ENCODE measurements at regions not wholly inside any gene's neighbourhood (a gene's known extent, or its start where the extent isn't known, plus 50 kb on each side); places are given as distances from the start of the nearest gene placed in this dataset.

- in situ Hi-C loops (cut with HindIII; ENCODE audit: low pct_ligation_motif_present, low sequenced_read_pairs) = no loop called here
- no peak overlapping the region for H3K4me3 ChIP-seq (ENCODE audit: low read depth, low read length)
- DNase-seq = no peak
Observed at GRCh38 chr11:29032384-29033149, 924.4 kb downstream of the METTL15 start.

GRCh38 chr11:29029452-29029851, 921.3 kb downstream of the METTL15 start:
- H3K4me3 ChIP-seq (ENCODE audit: low read depth, low read length) = no peak overlapping the region
- no peaks in the 10 kb centered on the region for H3K27me3 ChIP-seq (replicated peaks)
- H3K27ac ChIP-seq = no peak overlapping the region
- H3K36me3 ChIP-seq (replicated peaks) = no peaks in the 10 kb centered on the region
- DNase-seq = no peak
- TF ChIP-seq CTCF (IDR thresholded peaks at IDR 0.05; ENCODE audit: low read depth, low read length, missing control alignments) = no peak
- in situ Hi-C loops (cut with HindIII; ENCODE audit: low pct_ligation_motif_present, low sequenced_read_pairs) = no loop called here

More at GRCh38 chr11:29032384-29033149, 924.4 kb downstream of the METTL15 start:
- Histone ChIP-seq H3K27me3 (replicated peaks) (no peaks in the 10 kb centered on the region), H3K27ac (no peak overlapping the region), H3K36me3 (replicated peaks) (no peaks in the 10 kb centered on the region)
- TF ChIP-seq CTCF (IDR thresholded peaks at IDR 0.05; ENCODE audit: low read depth, low read length, missing control alignments) = no peak

- TF ChIP-seq CTCF (IDR thresholded peaks at IDR 0.05; ENCODE audit: low read depth, low read length, missing control alignments) = no peak
- Histone ChIP-seq H3K4me3 (ENCODE audit: low read depth, low read length) (no peak overlapping the region), H3K27me3 (replicated peaks) (no peaks in the 10 kb centered on the region), H3K36me3 (replicated peaks) (no peaks in the 10 kb centered on the region), H3K27ac (no peak overlapping the region)
- in situ Hi-C loops (cut with HindIII; ENCODE audit: low pct_ligation_motif_present, low sequenced_read_pairs) = no loop called here
- no peak for DNase-seq
Observed at GRCh38 chr11:29027436-29027835, 919.2 kb downstream of the METTL15 start.

GRCh38 chr11:29026286-29026685, 918.1 kb downstream of the METTL15 start:
- H3K36me3 ChIP-seq (replicated peaks) = no peaks in the 10 kb centered on the region
- H3K4me3 ChIP-seq (ENCODE audit: low read depth, low read length) = no peak overlapping the region
- no peak for TF ChIP-seq CTCF (IDR thresholded peaks at IDR 0.05; ENCODE audit: low read depth, low read length, missing control alignments)
- H3K27me3 ChIP-seq (replicated peaks) = no peaks in the 10 kb centered on the region
- no peak for DNase-seq
- in situ Hi-C loops (cut with HindIII; ENCODE audit: low pct_ligation_motif_present, low sequenced_read_pairs) = no loop called here
- no peak overlapping the region for H3K27ac ChIP-seq

- Histone ChIP-seq H3K27ac (peak overlapping the region; percentile 23), H3K36me3 (replicated peaks) (no peaks in the 10 kb centered on the region), H3K4me3 (ENCODE audit: low read depth, low read length) (no peak overlapping the region), H3K27me3 (replicated peaks) (no peaks in the 10 kb centered on the region)
- DNase-seq = peak; percentile 8
- no peak for TF ChIP-seq CTCF (IDR thresholded peaks at IDR 0.05; ENCODE audit: low read depth, low read length, missing control alignments)
- in situ Hi-C loops (cut with HindIII; ENCODE audit: low pct_ligation_motif_present, low sequenced_read_pairs) = no loop called here
Observed at GRCh38 chr11:29025001-29025400, 916.8 kb downstream of the METTL15 start.

GRCh38 chr11:29024386-29024785, 916.2 kb downstream of the METTL15 start:
- Histone ChIP-seq H3K27me3 (replicated peaks) (no peaks in the 10 kb centered on the region), H3K36me3 (replicated peaks) (no peaks in the 10 kb centered on the region), H3K27ac (peak overlapping the region; percentile 23), H3K4me3 (ENCODE audit: low read depth, low read length) (no peak overlapping the region)
- DNase-seq = peak; percentile 24
- in situ Hi-C loops (cut with HindIII; ENCODE audit: low pct_ligation_motif_present, low sequenced_read_pairs) = no loop called here
- TF ChIP-seq CTCF (IDR thresholded peaks at IDR 0.05; ENCODE audit: low read depth, low read length, missing control alignments) = no peak

All from brain microvascular endothelial cell (primary cell).